A549 (cell line): ENCODE measurements at regions not wholly inside any gene's neighbourhood (a gene's known extent, or its start where the extent isn't known, plus 50 kb on each side); places are given as distances from the start of the nearest gene placed in this dataset.

Source experiments
- ATAC-seq, 2 experiments: fragments of 200-7000 bp in 1 of 2; fragments of >200 bp in 1 of 2; cut with Nextera tagmentation in 1 of 2; cut with Tn5 transposase in 1 of 2; 3 replicates each; pipeline versions ENCODE4 v1.8.0 to v1.9.1; 2018 to 2020; ENCODE audit warnings: mild to moderate bottlenecking in 1 of 2, moderate library complexity in 1 of 2
- CTCF ChIA-PET: fragments of 300-600 bp; sonication (Branson Sonifier 250); formaldehyde crosslinking; extraction: SDS; loops from one replicate; lab custom pipeline; 2021; ENCODE audit warnings: antibody characterized with exemption, inconsistent platforms; lab: Yijun Ruan, JAX
- POLR2A ChIA-PET: fragments of 350-600 bp; formaldehyde crosslinking; extraction: SDS; loops from one replicate; lab custom pipeline; 2021; ENCODE audit warnings: antibody characterized with exemption, inconsistent platforms; lab: Yijun Ruan, JAX
- DNase-seq, 2 experiments: peaks; one replicate each; pipeline versions ENCODE4 v3.0.0 to v3.0.0-alpha.2; 2011 to 2016; ENCODE audit warnings: low read depth in 1 of 2, low spot score in 1 of 2
- FAIRE-seq: peaks from 2 replicates; lab custom pipeline; 2011; peaks lifted over from hg19 to GRCh38; lab: Jason Lieb, UNC
- H3K27ac ChIP-seq, 2 experiments: fragments of >200 bp; sonication (Bioruptor Twin); formaldehyde crosslinking; 3 replicates each; pipeline ENCODE4 v1.5.1; 2016 to 2017
- H3K4me1 ChIP-seq: fragments of >200 bp; sonication (Bioruptor Twin); formaldehyde crosslinking; 3 replicates; pipeline ENCODE4 v1.6.1; 2016
- H3K4me2 ChIP-seq: fragments of >200 bp; sonication (Bioruptor Twin); formaldehyde crosslinking; 3 replicates; pipeline ENCODE4 v1.6.1; 2016
- H3K4me3 ChIP-seq: fragments of >200 bp; sonication (Bioruptor Twin); formaldehyde crosslinking; 3 replicates; pipeline ENCODE4 v1.5.1; 2016
- H3K9me3 ChIP-seq: fragments of >200 bp; sonication (Bioruptor Twin); formaldehyde crosslinking; 3 replicates; pipeline ENCODE4 v1.6.1; 2016
- ATOH8 ChIP-seq: fragments of 250-450 bp; sonication (Bioruptor Pico); IDR thresholded peaks from 2 replicates; pipeline ENCODE4 v1.5.0; 2020; ENCODE audit warnings: low read depth, mild to moderate bottlenecking, moderate library complexity
- BHLHE40 ChIP-seq: IDR thresholded peaks from 2 replicates; pipeline ENCODE4 v1.6.1; 2012; ENCODE audit warnings: low read depth, low read length, inconsistent platforms
- CBX2 ChIP-seq: fragments of 200-600 bp; sonication (generic); IDR thresholded peaks from 2 replicates; pipeline ENCODE4 v1.6.1; 2016; ENCODE audit warnings: low read depth, mild to moderate bottlenecking, borderline replicate concordance
- CHD2 ChIP-seq: fragments of 150-350 bp; IDR thresholded peaks from 2 replicates; pipeline ENCODE4 v1.6.1; 2014; ENCODE audit warnings: low read length; ENCODE audit not compliant: partially characterized antibody
- CTCF ChIP-seq: fragments of >200 bp; sonication (Bioruptor Twin); formaldehyde crosslinking; IDR thresholded peaks from 3 replicates; pipeline ENCODE4 v1.5.1; 2016
- E2F6 ChIP-seq: IDR thresholded peaks from 2 replicates; pipeline ENCODE4 v1.6.1; 2012; ENCODE audit warnings: low read depth, borderline replicate concordance
- EHF ChIP-seq: fragments of 250-450 bp; sonication (Bioruptor Pico); IDR thresholded peaks from 2 replicates; pipeline ENCODE4 v1.5.0; 2020; ENCODE audit warnings: mild to moderate bottlenecking
- EHMT2 ChIP-seq: fragments of 200-600 bp; sonication (generic); IDR thresholded peaks from 2 replicates; pipeline ENCODE4 v1.6.1; 2016; ENCODE audit warnings: antibody characterized with exemption, low read depth, mild to moderate bottlenecking, moderate library complexity
- ESRRA ChIP-seq: fragments of 150-350 bp; IDR thresholded peaks from 2 replicates; pipeline ENCODE4 v1.6.1; 2014; ENCODE audit warnings: mild to moderate bottlenecking, low read length, borderline replicate concordance
- FOSL2 ChIP-seq, 2 experiments: fragments of 450-650 bp in 1 of 2; fragments of >200 bp in 1 of 2; sonication (Bioruptor Twin) in 1 of 2; formaldehyde crosslinking; IDR thresholded peaks; 2 replicates each; pipeline versions ENCODE4 v1.5.0 to v1.6.1; 2016 to 2020; ENCODE audit warnings: mild to moderate bottlenecking in 1 of 2, moderate library complexity in 1 of 2
- HDAC2 ChIP-seq: fragments of 200-600 bp; sonication (generic); IDR thresholded peaks from 2 replicates; pipeline ENCODE4 v1.6.1; 2016
- HES2 ChIP-seq: fragments of >200 bp; sonication (Bioruptor Twin); formaldehyde crosslinking; IDR thresholded peaks from 2 replicates; pipeline ENCODE4 v1.6.1; 2016
- HEYL ChIP-seq: fragments of 250-450 bp; sonication (Bioruptor Pico); IDR thresholded peaks from 2 replicates; pipeline ENCODE4 v1.8.0; 2021; ENCODE audit warnings: mild to moderate bottlenecking, moderate library complexity
- HMGXB4 ChIP-seq: fragments of 250-450 bp; sonication (Bioruptor Pico); IDR thresholded peaks from 2 replicates; pipeline ENCODE4 v1.5.0; 2021; ENCODE audit warnings: mild to moderate bottlenecking, moderate library complexity, borderline replicate concordance
- HOXB13 ChIP-seq: fragments of 250-450 bp; sonication (Bioruptor Pico); IDR thresholded peaks from 2 replicates; pipeline ENCODE4 v1.5.0; 2020; ENCODE audit warnings: low read depth, mild to moderate bottlenecking, moderate library complexity
- HOXB5 ChIP-seq: fragments of 250-450 bp; sonication (Bioruptor Pico); IDR thresholded peaks from 2 replicates; pipeline ENCODE4 v1.5.0; 2020; ENCODE audit warnings: mild to moderate bottlenecking, moderate library complexity
- JUN ChIP-seq, 2 experiments: fragments of >200 bp; sonication (Bioruptor Twin); formaldehyde crosslinking; IDR thresholded peaks; 2 replicates in 1 of 2; 3 replicates in 1 of 2; pipeline ENCODE4 v1.6.1; 2016 to 2017
- KDM1A ChIP-seq: fragments of 200-600 bp; sonication (generic); IDR thresholded peaks from 2 replicates; pipeline ENCODE4 v1.6.1; 2016; ENCODE audit warnings: low read depth, mild to moderate bottlenecking
- NFE2L2 ChIP-seq: fragments of 150-350 bp; conservative IDR thresholded peaks from 2 replicates; pipeline ENCODE4 v1.6.1; 2014; ENCODE audit warnings: low read length
- NPAS2 ChIP-seq: fragments of 250-450 bp; sonication (Bioruptor Pico); IDR thresholded peaks from 2 replicates; pipeline ENCODE4 v1.8.0; 2022; ENCODE audit warnings: mild to moderate bottlenecking, moderate library complexity, borderline replicate concordance
- NR3C1 ChIP-seq: fragments of >200 bp; sonication (Bioruptor Twin); formaldehyde crosslinking; IDR thresholded peaks from 3 replicates; pipeline ENCODE4 v1.6.1; 2017
- POLR2AphosphoS2 ChIP-seq: conservative IDR thresholded peaks from 2 replicates; pipeline ENCODE4 v1.6.1; 2012; ENCODE audit warnings: low read length, improper control_type of control experiment, inconsistent platforms
- RAD21 ChIP-seq, 2 experiments: fragments of >200 bp in 1 of 2; sonication (Bioruptor Twin) in 1 of 2; formaldehyde crosslinking in 1 of 2; IDR thresholded peaks in 1 of 2; conservative IDR thresholded peaks in 1 of 2; 2 replicates in 1 of 2; 3 replicates in 1 of 2; pipeline ENCODE4 v1.6.1; 2012 to 2018; ENCODE audit warnings: inconsistent platforms in 1 of 2
- RARB ChIP-seq: fragments of 250-450 bp; sonication (Bioruptor Pico); IDR thresholded peaks from 2 replicates; pipeline ENCODE4 v1.8.0; 2021; ENCODE audit warnings: mild to moderate bottlenecking, moderate library complexity
- RFX5 ChIP-seq: fragments of 450-650 bp; IDR thresholded peaks from 2 replicates; pipeline ENCODE4 v1.7.1; 2014; ENCODE audit warnings: antibody characterized with exemption, mild to moderate bottlenecking, moderate library complexity
- RNF2 ChIP-seq: fragments of 200-600 bp; sonication (generic); IDR thresholded peaks from 2 replicates; pipeline ENCODE4 v1.6.1; 2016; ENCODE audit warnings: low read depth, mild to moderate bottlenecking, antibody characterized with exemption, moderate library complexity, borderline replicate concordance
- USF2 ChIP-seq: fragments of 450-650 bp; IDR thresholded peaks from 2 replicates; pipeline ENCODE4 v1.6.1; 2014; ENCODE audit warnings: antibody characterized with exemption
- ZNF302 ChIP-seq: fragments of 250-450 bp; sonication (Bioruptor Pico); IDR thresholded peaks from 2 replicates; pipeline ENCODE4 v1.9.0; 2021; ENCODE audit warnings: inconsistent platforms, mild to moderate bottlenecking, moderate library complexity
- WGBS: methylation state at CpG from one replicate; pipeline ENCODE4 v1.1.6; 2017; ENCODE audit errors: missing lambda C conversion rate; 5-methylcytosine and 5-hydroxymethylcytosine counted together

DNA sequence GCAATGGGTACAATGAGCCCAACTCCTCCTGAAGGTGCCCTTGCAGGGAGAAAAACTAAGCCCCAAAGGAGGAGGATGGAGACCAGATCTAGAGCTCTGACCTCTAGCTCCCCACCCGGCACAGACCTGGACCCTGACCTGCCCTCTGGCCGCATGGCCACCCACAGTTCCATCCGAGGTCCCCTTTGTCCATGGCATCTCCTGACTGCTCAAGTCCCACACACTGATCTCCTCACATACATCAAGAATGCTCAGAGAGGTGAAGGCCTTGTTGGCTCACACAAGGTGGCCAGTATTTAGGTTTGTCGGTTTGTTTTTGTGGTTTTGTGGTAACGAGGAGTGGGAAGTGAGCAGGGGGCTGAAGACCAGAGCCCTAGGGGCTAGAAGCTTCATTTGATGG, 423.5 kb upstream of the B3GAT1 start:
- Histone ChIP-seq H3K9me3 (no peaks in the 10 kb centered on the region), H3K4me1 (no peaks in the 10 kb centered on the region), H3K4me3 (no peak overlapping the region), H3K4me2 (no peak overlapping the region), H3K27ac (no peak overlapping the region)
- ATAC-seq (no peak), FAIRE-seq (no peak), DNase-seq (no peak)
- ChIA-PET CTCF (no interaction called here), POLR2A (no interaction called here)
- 3% methylated on average over 4 of the region's 5 CpGs for WGBS
- TF ChIP-seq NPAS2 (CRISPR knock-in tag) (no peak), CHD2 (no peak), HEYL (no peak), ESRRA (no peak), E2F6 (no peak), ZNF302 (no peak), BHLHE40 (no peak), HMGXB4 (no peak), CBX2 (no peak)

- H3K27ac ChIP-seq: no peak overlapping the region
- ChIA-PET CTCF (no interaction called here), POLR2A (no interaction called here)
- FAIRE-seq (no peak), ATAC-seq (no peak), DNase-seq (no peak)
- no peak overlapping the region for H3K4me2 ChIP-seq
- TF ChIP-seq RARB (CRISPR knock-in tag) (no peak), RAD21 (conservative IDR thresholded peaks at IDR 0.05 in 1 of 2, IDR thresholded peaks at IDR 0.05 in 1 of 2) (no peak), NR3C1 (no peak), RFX5 (no peak), HDAC2 (no peak), KDM1A (no peak), ZNF302 (no peak), ATOH8 (no peak)
- no peaks in the 10 kb centered on the region for H3K4me1 ChIP-seq
- H3K4me3 ChIP-seq: no peak overlapping the region
- no peaks in the 10 kb centered on the region for H3K9me3 ChIP-seq
Measured at GRCh38 chr11:134830312-134830711, 418.3 kb upstream of the B3GAT1 start.

DNA sequence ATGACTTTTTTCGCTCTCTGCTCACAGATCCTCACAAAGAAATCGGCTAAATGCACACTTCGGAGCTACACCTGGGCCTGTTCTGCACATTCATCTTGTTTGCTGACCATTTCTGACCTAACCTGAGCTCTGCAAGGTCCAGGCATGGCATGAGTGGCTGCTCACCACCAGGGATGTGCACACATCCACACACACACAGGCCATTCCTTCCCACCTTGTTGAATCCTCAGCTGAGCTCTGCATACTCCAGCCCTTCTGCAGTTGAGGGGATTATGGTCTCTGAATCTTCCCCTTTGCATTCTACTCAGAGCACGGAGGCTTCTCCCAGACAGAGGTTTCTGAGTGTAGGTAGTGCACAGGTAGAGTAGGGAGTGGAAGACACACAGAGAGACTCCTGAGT, 411.9 kb upstream of the B3GAT1 start:
- DNase-seq: no peak
- no peak overlapping the region for H3K4me3 ChIP-seq
- WGBS: 15% methylated on average over 4 of the region's 4 CpGs
- H3K27ac ChIP-seq: no peak overlapping the region
- no peak overlapping the region for H3K4me2 ChIP-seq
- no peak for ATAC-seq
- H3K4me1 ChIP-seq: no peaks in the 10 kb centered on the region
- CTCF ChIA-PET: no interaction called here
- POLR2A ChIA-PET: no interaction called here
- H3K9me3 ChIP-seq: no peaks in the 10 kb centered on the region
- FAIRE-seq: no peak
- TF ChIP-seq EHMT2 (no peak), HEYL (no peak), POLR2AphosphoS2 (no peak), NFE2L2 (no peak), JUN (IDR thresholded peaks at IDR 0.05) (no peak), HOXB13 (CRISPR knock-in tag) (no peak), E2F6 (no peak), USF2 (no peak), FOSL2 (IDR thresholded peaks at IDR 0.05) (no peak), FOSL2 (CRISPR knock-in tag; IDR thresholded peaks at IDR 0.05) (no peak), RNF2 (no peak), RAD21 (conservative IDR thresholded peaks at IDR 0.05 in 1 of 2, IDR thresholded peaks at IDR 0.05 in 1 of 2) (no peak), CTCF (no peak), HES2 (no peak), ZNF302 (no peak), EHF (no peak), HOXB5 (CRISPR knock-in tag) (no peak)
